CD4-positive, alpha-beta T cell treated with Interleukin-21 for 1 hour (primary cell): ENCODE measurements at regions not wholly inside any gene's neighbourhood (a gene's known extent, or its start where the extent isn't known, plus 50 kb on each side); places are given as distances from the start of the nearest gene placed in this dataset.

Experiments used
- DNase-seq: peaks from one replicate; pipeline ENCODE4 v3.0.0-alpha.2; 2020

DNA sequence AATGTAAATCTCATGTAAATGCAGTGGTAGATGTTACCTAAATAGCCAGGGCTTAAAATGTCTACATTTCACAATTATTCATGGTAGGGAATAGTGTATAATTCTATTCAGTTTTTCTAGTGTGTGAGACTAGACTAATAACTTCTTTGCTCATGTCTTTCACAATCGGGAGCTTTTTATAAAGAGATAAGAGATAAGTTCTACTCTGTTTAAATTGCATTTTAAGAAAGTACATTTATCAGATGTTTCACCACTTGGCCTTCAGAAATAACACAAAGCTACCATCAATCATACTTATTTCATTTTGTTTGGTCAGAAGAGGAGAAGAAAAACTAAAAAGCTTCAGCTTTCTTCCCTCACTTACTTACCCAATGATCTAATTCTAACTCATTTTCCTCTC, 725.5 kb upstream of the FLRT2 start:
- DNase-seq, result no peak

DNA sequence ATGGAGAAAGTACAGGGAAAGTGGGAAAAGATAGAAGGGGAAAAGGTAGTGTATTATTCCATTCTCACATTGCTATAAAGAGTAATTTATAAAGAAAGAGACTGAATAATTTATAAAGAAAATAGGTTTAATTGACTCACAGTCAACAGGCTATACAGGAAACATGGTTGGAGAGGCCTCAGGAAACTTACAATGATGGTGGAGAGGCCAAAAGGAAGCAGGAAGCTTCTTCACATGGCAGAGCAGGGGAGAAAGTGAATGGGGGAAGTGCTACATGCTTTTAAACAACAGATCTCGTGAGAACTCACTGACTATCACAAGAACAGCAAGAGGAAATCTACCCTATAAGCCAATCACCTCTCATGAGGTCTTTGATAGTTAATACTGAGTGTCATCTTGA, 725.0 kb upstream of the FLRT2 start:
- no peak for DNase-seq

DNA sequence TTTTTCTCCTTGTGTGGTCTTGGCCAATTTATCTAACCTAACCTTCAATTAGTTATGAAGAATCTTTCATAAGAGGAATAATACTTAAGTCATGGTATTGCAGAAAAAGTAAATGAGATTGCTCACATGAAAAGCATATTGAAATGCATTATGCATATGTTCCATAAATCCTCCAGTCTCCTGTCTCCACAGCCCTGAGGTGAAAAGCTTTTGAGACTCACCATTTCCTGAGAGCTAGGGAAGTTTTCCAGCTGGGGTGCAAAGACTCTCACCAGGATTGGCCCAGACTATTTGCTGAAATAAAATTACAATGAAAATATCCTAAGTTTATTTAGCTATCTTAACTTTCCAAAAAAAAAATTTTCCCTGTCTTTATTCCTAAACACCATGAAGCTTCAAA, 723.8 kb upstream of the FLRT2 start:
- no peak for DNase-seq

DNA sequence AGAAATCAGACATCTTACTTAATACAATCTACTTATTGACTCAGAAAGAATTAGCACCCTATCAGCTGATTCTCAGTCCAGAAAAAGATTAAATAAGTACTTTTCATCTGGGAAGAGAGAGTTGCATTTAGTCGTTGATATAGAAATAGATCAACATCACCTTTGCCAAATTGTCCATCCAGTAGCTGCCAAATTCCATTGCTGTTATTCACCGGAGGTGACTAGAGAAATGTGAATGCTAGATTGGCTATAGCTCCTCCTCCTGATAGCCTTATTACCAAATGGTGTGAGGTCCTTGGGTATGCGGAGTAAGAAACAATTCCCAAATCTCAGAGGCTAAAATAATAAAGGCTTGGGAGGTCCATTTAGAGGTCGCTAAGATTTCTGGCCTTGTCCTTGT, 723.3 kb upstream of the FLRT2 start:
- no peak for DNase-seq

DNA sequence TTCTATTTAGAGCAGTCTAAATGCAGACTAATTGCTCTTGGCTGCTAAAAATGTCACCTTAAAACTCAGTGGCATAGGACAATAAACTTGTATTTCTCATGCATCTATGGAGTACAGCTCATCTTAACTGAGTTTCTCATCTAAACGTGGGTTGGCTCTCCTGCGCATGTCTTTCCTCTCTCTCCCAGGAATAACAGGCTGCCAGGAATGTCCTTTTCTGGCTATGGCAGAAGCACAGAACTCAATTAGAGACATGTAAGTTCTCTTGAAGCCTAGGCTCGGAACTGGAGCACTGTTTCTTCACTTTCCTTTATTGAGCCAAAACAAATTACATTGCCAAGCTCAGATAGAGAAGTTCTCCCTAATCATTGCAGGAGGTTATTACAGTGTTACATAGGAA, 722.3 kb upstream of the FLRT2 start:
- DNase-seq, result no peak

DNA sequence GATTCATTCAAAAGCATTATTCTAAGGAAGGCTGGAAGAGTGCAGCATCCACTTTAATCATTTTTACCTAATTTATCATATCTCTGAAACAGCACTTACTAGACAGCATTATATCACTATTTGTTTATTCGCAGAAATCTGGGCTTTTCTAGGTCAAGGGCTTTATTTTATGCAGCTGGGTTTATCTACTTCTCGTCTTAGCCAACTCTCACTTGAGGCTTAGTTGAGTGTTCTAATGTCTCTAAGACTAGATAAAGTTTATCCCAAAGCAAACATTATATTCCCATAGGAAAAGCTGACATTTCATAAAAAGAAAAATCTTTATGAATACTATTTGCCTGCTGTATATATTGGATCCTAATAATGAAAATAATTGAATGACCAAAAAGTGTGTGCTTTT, 720.8 kb upstream of the FLRT2 start:
- DNase-seq, result no peak

DNA sequence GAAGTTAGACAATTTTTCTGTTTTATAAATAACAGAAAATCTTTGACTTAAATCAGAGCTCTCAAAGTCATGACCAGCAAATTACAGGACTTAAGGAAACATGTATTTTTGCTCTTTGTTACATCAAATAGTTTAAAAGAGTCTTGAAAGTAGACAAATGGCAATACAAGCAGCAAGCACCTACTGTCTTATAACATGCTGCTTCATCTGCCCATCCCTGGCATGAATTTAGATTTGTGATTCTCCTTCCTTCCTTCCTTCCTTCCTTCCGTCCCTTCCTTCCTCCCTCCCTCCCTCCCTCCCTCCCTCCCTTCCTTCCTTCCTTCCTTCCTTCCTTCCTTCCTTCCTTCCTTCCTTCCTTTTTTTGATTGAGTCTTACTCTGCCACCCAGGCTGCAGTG, 715.6 kb upstream of the FLRT2 start:
- no peak for DNase-seq

DNA sequence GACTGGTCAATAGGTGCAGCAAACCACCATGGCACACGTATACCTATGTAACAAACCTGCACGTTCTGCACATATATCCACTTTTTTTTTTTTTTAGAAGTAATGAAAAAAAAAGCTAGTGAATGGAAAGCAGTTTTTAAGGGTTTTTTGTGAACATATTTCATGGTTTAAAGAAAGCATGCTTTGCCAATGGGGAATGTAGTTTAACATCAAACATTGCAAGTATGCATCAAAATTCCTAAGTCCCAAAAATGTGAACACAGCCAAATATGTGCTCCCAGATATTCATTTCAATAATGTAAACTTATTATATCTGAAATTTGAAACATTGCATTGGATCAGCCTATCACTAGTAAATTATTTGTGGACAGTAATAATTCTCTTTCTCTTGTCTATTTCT, 710.4 kb upstream of the FLRT2 start:
- DNase-seq, result no peak

DNA sequence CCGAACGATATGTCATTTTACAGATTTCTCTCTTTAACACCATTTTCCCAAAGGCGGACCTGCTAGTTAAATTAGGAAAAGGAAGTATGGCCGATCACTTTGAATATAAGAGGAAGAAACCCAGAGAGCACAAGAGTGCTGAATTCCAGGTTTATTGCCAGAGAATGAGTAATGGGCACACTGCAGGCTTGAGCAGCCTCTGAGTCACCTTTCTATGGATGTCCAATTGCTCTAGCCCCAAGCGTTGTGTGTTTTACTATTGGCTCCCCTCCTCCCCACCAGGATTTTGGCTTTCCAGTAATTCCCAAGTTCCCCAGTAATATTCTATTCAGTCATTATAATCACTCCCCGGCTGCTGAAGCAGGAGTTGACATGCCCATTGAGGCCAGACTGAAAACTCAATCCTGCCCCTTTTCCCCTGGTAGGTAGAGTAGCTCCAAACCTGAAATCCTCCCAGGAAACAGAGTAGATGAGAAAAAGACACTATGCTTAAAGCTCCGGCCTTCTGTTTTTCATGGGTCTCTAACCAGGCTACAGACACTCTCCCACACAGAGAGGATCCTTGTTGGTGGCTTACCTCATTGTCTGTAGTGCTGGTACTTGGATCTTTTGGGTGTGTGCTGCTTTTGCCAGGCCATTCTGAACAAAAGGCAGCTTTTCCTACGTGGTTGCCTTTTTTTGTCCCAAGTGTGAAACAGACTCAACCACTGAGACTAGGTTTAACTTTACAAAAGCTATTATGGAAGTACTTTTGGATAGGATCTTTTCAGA, 704.3 kb upstream of the FLRT2 start:
- no peak for DNase-seq

DNA sequence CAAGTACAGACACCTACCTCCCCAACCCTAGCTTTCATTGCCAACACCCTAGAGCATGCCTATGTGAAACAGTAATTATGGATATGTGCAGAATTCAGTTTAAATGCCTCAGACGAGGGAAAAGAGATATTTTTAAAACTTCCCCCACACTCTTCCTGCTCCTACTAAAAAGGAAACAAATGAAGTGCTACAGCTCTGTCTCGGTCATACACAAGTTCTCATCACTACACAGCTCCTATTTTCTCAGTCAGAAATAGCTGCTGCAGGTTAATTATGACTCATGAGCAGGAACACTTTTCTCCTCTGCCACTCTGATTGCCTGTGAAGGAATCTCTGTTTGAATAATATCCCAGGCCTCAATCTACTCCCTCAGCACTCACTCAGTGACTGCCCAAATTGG, 703.6 kb upstream of the FLRT2 start:
- no peak for DNase-seq

DNA sequence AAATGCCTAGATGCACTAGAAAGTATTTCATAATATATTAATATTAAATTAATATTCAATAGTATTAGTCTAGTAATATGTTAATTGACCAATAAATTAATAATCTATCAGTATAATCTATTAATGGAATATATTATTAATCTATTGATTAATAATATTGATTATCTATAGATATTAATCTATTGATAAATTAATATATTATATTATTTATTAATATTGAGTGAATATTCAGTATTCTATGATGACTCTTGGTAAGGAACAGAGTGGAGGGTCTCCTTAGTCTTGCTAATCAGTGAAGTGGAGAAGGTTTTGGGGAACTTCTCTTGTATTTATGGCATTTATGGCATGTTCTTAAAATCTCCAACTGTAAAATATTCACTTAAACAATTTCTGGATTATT, 679.3 kb upstream of the FLRT2 start:
- no peak for DNase-seq

DNA sequence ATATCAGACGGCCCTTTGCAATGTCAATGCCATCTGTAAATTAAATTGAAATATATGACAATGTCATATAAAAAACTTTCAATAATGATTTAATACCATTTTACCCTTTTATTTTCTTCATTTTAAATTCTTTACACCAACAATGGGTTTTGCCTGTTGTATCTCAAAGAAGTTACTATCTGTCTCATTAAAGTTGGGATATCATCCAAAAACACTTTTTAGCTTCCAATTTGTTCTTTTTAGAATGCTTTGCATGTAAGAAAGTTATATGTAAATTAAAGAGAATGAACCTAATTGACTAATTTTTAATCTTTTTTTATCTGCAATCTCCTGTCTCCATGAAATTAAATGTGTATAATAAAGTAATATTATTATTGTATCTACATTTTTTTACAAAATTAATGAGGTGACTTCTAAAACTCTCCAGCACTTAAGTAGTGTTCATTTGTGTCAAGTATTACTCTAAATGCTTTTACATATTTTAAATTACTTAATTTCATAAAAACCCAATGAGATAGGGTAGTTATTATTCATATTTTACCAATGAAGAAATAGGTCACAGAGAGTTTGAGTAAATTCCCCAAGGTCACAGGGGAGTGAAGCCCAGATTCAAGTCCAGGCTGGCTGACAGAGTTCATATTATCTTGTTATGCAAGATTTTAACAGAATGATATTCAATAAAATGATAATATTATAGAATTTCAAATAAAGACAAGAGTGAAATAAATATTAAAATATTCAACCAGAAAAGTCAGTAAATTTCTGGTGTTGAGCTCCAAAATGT, 673.0 kb upstream of the FLRT2 start:
- DNase-seq, result no peak

DNA sequence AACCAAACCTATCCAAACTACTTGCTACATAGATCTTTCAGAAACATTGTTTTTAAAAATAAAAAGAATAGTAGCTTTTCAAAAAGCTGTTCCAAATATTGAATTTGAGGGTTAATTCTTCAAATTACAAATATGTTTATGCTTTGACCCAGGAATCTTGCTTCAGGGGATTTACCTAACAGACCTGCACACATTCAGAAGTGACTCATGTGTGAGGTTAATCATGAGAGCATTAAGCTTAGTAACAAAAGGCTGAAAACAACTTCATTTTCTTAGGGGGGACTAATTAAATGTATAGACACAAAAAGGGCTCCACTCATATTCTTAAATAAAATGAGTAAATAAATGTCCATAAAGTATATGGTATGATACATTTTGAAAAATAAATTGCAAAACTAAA, 672.4 kb upstream of the FLRT2 start:
- DNase-seq, result no peak

DNA sequence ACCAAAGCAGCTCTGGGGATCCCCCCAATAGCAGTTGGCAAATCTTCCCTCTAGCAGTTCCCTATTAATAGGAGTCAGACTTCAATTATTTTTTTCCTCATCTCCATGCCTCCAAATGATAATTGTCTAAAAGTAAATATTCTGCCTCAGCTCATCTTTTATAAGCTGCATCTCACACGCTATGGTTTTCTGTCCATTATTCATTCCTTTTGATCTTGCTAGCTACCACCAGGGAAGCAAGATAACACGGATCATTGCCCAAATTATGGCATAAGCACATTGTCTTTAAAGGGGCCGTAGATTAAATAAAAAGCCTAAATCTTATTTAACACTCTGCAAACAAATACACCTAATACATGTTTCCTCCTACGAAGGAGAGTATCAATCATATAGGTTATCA, 670.8 kb upstream of the FLRT2 start:
- DNase-seq, result no peak

DNA sequence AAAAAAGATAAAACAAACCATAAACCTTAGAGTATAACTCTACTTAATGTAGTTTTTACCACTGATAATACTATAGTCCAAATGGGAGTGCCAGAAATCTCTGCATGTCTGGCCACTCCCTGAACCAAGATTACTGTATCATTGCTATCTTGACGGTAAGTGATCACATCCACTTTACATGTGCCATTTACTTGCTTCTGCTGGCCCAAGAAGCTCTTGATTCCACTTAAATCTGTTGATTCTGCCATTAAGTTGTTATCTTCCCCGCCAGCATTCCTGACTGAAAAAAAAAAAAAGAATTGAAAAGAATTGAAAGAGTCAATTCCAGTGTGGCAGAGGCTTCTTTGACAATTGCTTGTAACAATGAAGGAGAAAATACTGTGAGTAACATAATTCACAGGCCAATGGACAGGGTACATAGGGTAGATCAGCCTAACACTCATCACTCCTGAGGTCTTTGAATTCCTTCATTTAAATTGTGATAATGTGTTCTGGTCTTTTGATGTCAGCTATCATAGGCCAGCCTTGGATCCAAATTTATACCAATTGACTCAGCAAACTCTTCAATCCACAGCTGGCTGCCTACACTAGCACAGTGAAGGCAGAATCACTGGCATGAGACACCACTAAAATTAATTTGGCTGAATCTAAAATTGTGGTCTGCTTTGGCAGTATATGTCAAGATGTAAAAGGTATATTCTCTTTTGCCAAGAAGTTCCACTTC, 665.2 kb upstream of the FLRT2 start:
- DNase-seq, result no peak

DNA sequence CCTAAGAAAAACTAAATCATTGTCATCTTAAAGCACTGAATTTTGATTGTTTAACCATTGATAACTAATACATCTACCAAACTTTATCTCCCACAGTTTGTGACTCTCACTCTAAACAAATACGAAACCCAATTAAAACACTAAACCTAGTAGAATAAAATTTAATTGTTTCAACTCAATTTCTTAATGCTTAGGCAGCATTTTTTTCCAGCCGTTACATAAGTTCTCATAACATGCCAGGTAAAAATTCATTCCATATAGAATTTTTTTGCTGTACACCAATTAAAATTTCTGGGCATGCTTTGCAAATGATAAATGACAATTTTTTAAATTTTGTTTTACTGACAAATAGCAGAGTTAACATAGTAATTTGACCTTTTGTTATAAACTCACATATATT, 658.2 kb upstream of the FLRT2 start:
- no peak for DNase-seq

DNA sequence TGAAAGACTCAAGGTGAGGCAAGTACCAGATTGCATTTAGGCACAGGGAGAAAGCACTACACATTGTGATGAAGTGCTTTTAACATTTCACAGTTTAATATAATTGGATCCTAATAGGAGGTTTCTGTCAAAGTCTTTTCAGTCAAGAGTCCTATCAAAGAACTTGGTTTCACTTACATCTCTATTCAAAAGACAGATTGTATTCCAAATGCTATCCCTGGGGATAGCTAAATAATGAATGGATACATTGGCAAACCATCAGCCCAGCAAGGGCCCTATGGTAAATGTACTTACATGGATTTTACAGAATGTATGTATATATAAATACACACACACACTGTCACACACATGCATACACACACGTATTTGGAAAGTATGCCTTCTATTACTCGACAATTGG, 655.5 kb upstream of the FLRT2 start:
- DNase-seq, result no peak

DNA sequence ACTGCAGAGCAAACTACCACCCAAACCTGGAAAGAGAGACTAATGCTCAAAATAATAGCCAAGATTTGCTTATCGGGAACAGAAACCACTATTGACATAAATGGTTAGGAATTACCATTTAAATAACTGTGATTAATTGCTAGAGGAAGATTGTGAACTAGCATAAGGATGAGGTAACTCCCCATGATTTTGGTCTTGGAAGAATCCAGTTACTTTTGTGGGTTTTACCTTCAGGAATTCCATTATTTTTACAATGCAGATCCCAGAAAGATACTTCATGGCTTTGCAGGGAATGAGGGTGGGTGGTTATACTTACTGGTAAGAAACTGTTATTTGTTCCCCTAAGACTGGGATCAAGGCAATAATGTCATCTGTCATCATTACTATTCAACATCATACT, 652.9 kb upstream of the FLRT2 start:
- DNase-seq, result no peak

DNA sequence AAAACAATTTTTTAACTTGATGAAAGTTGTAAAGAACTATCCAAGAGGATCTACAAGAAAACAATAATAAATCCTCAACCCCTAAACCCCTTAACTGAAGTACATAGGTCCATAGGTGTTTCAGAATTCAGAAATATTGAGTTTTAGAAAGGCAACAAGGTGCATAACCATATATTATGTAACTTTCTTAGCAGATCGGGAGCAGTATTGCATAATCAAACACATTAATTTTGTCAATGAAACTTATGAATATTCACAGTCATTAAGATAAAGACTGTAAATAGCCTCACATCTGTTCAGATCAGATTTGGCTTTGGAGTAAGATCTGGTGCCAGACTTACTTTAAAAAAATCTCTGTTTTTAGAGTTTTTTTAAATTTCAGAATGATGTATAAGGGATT, 647.1 kb upstream of the FLRT2 start:
- no peak for DNase-seq

DNA sequence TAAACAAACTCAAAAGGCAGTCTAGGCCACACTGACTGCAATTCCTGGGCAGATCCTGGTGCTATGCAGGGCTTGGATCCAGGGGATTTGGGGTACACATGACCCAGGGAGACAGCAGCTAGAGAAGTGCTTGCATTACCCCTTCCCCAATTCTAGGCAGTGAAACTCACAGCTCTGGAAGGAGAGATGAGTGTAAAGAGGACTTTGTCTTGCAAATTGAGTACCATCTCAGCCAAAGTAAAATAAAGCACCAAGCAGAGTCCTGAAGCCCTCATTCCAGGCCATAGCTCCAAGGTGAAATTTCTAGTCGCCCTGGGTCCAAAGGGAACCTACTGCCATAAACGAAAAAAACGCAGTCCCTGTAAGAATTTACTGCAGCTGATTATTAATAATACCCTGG, 644.9 kb upstream of the FLRT2 start:
- no peak for DNase-seq

DNA sequence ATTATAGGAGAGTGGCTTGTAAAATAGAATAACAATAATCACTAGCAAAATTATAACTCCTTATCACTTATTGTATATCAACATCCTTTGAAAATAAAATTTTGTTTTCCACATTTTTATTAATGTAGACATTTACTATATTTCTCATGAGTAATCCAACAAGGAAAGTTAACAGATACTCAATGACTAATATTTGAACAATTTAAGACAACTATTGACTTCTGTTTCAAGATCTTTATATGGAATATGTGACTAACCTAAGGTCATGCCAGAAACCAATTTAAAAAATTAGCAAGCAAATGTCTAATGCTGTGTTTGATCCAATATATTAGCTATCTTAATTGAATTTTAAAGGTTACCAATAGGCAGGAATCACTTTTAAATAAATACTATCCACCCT, 638.5 kb upstream of the FLRT2 start:
- no peak for DNase-seq

DNA sequence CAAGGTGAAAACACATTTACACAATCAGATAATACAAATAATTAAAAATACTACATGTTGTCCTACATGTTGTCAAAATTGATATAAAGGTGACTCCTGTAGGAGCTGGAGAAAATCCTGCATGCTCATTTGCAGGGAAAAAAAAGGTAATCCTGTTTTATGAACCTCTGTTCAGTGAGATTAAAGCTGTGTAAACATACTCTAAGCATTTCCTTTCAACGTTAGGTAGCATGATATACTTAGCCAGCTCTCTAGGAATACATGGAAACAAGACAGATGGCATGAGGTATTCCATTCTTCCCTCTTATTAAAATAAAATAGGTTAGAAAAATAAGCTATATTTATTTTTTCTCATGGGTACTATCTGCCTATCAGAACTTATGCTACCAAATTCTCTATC, 635.7 kb upstream of the FLRT2 start:
- no peak for DNase-seq

DNA sequence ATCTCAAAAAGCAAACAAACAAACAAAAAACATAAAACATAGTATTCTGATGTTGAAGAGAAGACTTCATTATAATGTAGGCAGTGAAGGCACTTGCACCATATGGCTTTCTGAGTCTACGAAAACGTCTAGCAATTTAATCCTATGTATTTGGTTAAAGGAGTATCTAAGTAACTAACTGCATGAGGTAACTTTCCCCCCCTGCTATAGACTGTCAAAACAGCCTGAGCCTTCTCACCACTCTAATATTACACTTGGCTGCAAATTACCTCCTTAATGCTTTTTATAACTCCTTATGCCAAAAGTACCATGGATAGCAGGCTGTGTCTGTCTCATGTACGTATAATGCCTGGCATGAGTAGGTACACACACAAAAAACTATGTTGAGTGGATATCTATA, 607.6 kb upstream of the FLRT2 start:
- no peak for DNase-seq

DNA sequence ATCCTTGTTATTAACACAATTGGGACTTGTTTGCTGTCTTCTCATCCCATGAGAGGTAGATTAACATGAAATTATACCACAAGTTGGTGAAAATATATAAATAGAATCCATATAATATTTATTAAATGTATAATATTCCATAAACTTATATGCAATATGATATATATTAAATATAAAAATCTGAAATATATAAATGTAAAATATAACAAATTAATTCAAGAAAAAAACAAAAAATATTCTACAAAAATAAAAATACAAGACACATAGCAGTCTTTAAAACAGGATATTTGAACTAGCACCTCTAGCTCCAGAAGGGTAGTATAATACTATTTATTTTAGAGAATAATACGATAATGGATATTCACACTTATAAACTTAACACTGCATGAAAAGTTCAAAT, 603.3 kb upstream of the FLRT2 start:
- DNase-seq, result no peak
